GM23248 (cell line): ENCODE measurements at regions not wholly inside any gene's neighbourhood (a gene's known extent, or its start where the extent isn't known, plus 50 kb on each side); places are given as distances from the start of the nearest gene placed in this dataset.
A peak's percentile ranks its signal among the peaks of the same experiment; 100 is the strongest.

Source experiments
- DNase-seq: peaks from one replicate; pipeline ENCODE4 v3.0.0-alpha.2; 2015
- H2AFZ ChIP-seq: fragments of 200-600 bp; sonication (generic); 2 replicates; pipeline ENCODE4 v1.6.1; 2016; ENCODE audit warnings: antibody characterized with exemption
- H3F3A ChIP-seq: fragments of 200-600 bp; sonication (generic); 2 replicates; pipeline ENCODE4 v1.6.1; 2016; ENCODE audit warnings: mild to moderate bottlenecking, antibody characterized with exemption, mixed run types; ENCODE audit not compliant: insufficient read depth
- H3K27ac ChIP-seq: fragments of 200-600 bp; sonication (generic); 2 replicates; pipeline ENCODE4 v1.5.1; 2016; ENCODE audit warnings: mild to moderate bottlenecking
- H3K27me3 ChIP-seq: fragments of 200-600 bp; sonication (generic); replicated peaks from 2 replicates; pipeline ENCODE4 v1.6.1; 2016; ENCODE audit warnings: mild to moderate bottlenecking; ENCODE audit not compliant: insufficient read depth
- H3K36me3 ChIP-seq: fragments of 200-600 bp; sonication (generic); 2 replicates; pipeline ENCODE4 v1.6.1; 2016; ENCODE audit warnings: low read depth, mild to moderate bottlenecking
- H3K4me1 ChIP-seq: fragments of 200-600 bp; sonication (generic); 2 replicates; pipeline ENCODE4 v1.6.1; 2016; ENCODE audit warnings: mild to moderate bottlenecking; ENCODE audit not compliant: insufficient read depth
- H3K4me2 ChIP-seq: fragments of 200-600 bp; sonication (generic); one replicate; pipeline ENCODE4 v1.6.1; 2016; ENCODE audit warnings: mild to moderate bottlenecking; ENCODE audit not compliant: unreplicated experiment
- H3K4me3 ChIP-seq: fragments of 200-600 bp; sonication (generic); 2 replicates; pipeline ENCODE4 v1.5.1; 2016; ENCODE audit warnings: mild to moderate bottlenecking
- H3K79me2 ChIP-seq: fragments of 200-600 bp; sonication (generic); 2 replicates; pipeline ENCODE4 v1.6.1; 2016; ENCODE audit warnings: mild to moderate bottlenecking; ENCODE audit not compliant: insufficient read depth
- H3K9ac ChIP-seq: fragments of 200-600 bp; sonication (generic); 2 replicates; pipeline ENCODE4 v1.6.1; 2016; ENCODE audit warnings: mild to moderate bottlenecking
- H3K9me2 ChIP-seq: fragments of 200-600 bp; sonication (generic); 2 replicates; pipeline ENCODE4 v1.6.1; 2016; ENCODE audit warnings: mixed run types, mild to moderate bottlenecking, moderate library complexity; ENCODE audit not compliant: insufficient read depth
- H3K9me3 ChIP-seq: fragments of 200-600 bp; sonication (generic); one replicate; pipeline ENCODE4 v1.6.1; 2017; ENCODE audit warnings: low read depth
- H4K20me1 ChIP-seq: fragments of 200-600 bp; sonication (generic); 2 replicates; pipeline ENCODE4 v1.6.0; 2016; ENCODE audit not compliant: insufficient read depth
- EZH2 ChIP-seq: fragments of 200-600 bp; sonication (generic); IDR thresholded peaks from 2 replicates; pipeline ENCODE4 v1.6.1; 2018; ENCODE audit warnings: antibody characterized with exemption, mild to moderate bottlenecking; ENCODE audit not compliant: insufficient read depth, poor library complexity, severe bottlenecking
- EZH2phosphoT487 ChIP-seq: fragments of 200-600 bp; sonication (generic); IDR thresholded peaks from 2 replicates; pipeline ENCODE4 v1.6.1; 2018; ENCODE audit warnings: antibody characterized with exemption, moderate library complexity, mild to moderate bottlenecking, low read depth; ENCODE audit not compliant: insufficient read depth
- WGBS, 2 experiments: methylation state at CpG; one replicate each; pipeline ENCODE4 v1.1.6; 2015 to 2017; ENCODE audit warnings: low lambda C conversion rate in 2 of 2, low coverage in 1 of 2; ENCODE audit errors: missing lambda C conversion rate in 2 of 2; 5-methylcytosine and 5-hydroxymethylcytosine counted together
- in situ Hi-C: fragments of 300-500 bp; cut with MboI; formaldehyde crosslinking; loops from 2 replicates; pipeline ENCODE4 v1.15.0; 2020

DNA sequence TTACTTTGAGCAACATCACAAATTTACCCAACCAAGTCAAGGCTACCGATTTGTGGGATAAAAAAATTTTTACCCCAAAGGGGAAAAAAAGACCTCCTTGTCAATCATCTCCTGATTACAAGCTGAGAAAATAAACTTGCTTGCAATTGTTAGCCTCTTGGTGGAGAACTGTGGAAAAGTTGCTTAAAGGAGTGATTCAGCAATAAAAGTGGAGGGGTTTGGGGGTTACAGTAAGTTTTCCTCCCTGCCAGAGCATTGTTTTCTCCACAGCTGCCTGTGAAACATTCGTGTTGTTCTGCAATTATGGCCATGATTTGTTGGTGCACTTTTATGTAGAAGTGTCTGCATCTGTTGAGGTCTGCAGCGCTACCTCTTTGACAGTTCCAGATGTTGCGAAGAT is 82.6 kb downstream of the EN1 start:
- H3K9ac ChIP-seq = no peak overlapping the region
- no peak overlapping the region for H2AFZ ChIP-seq
- H3K36me3 ChIP-seq = no peaks in the 10 kb centered on the region
- H3K4me3 ChIP-seq = no peak overlapping the region
- 0 out of 2 replicates have a peak, but pooled peaks cover 3% of the 10 kb centered on the region for H3K4me1 ChIP-seq
- no peaks in the 10 kb centered on the region for H3F3A ChIP-seq
- H3K79me2 ChIP-seq = no peaks in the 10 kb centered on the region
- H3K9me2 ChIP-seq = no peaks in the 10 kb centered on the region
- in situ Hi-C loops = loop anchor here (5.0 kb wide), 1 partner anchor 82 kb away; the partner anchor contains the start of gene EN1
- no peaks in the 10 kb centered on the region for H4K20me1 ChIP-seq
- TF ChIP-seq EZH2 (no peak), EZH2phosphoT487 (no peak)
- H3K27me3 ChIP-seq = no peaks in the 10 kb centered on the region
- H3K9me3 ChIP-seq = no peaks in the 10 kb centered on the region
- no peak for DNase-seq
- H3K4me2 ChIP-seq = no peak overlapping the region
- H3K27ac ChIP-seq = no peak overlapping the region
- WGBS, 2 experiments = 90 to 94% methylated on average over 4 of the region's 4 CpGs

- 5 to 8% methylated on average over 12 of the region's 12 CpGs for WGBS, 2 experiments
- DNase-seq = peak; percentile 84
- Histone ChIP-seq H3K9me2 (no peaks in the 10 kb centered on the region), H3K4me1 (0 out of 2 replicates have a peak, but pooled peaks cover 3% of the 10 kb centered on the region), H3F3A (no peaks in the 10 kb centered on the region), H3K79me2 (no peaks in the 10 kb centered on the region), H2AFZ (peak overlapping the region; percentile 94), H4K20me1 (no peaks in the 10 kb centered on the region), H3K9me3 (no peaks in the 10 kb centered on the region), H3K9ac (peak overlapping the region; percentile 62), H3K27ac (no peak overlapping the region), H3K4me2 (peak overlapping the region; percentile 85), H3K4me3 (peak overlapping the region; percentile 64), H3K27me3 (no peaks in the 10 kb centered on the region), H3K36me3 (no peaks in the 10 kb centered on the region)
- no peak for TF ChIP-seq EZH2phosphoT487
- TF ChIP-seq EZH2 = no peak
- in situ Hi-C loops = loop anchor here (5.0 kb wide), 1 partner anchor 84 kb away; the partner anchor contains the start of gene EN1
Observed at GRCh38 chr2:118763797-118764196, 83.7 kb downstream of the EN1 start.

DNA sequence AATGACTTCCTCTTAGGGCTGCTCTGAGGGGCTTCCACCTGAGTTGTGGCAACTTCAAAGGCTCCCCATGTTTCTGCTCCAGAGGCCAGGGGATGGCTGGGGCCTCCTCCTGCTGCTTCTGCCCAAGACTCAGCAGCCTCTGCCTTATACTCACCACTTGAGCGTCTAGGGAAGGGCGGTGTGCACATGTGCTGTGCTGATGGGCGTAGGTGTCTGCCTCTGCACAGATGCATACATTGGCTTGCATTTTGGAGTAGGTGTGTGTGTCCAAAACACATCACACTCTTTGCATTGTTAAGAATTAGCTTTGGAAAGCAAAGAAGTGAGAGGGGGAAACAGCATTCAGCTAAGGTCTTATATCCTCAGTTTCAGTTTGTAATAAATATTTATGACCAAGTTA is 85.2 kb downstream of the EN1 start:
- H3K4me1 ChIP-seq = 0 out of 2 replicates have a peak, but pooled peaks cover 3% of the 10 kb centered on the region
- no peaks in the 10 kb centered on the region for H3K79me2 ChIP-seq
- H4K20me1 ChIP-seq = no peaks in the 10 kb centered on the region
- TF ChIP-seq EZH2 (no peak), EZH2phosphoT487 (no peak)
- H3K36me3 ChIP-seq = no peaks in the 10 kb centered on the region
- H3K9me2 ChIP-seq = no peaks in the 10 kb centered on the region
- H3K27ac ChIP-seq = no peak overlapping the region
- no peak overlapping the region for H3K4me2 ChIP-seq
- DNase-seq = no peak
- H3K9me3 ChIP-seq = no peaks in the 10 kb centered on the region
- in situ Hi-C loops = loop anchor here (5.0 kb wide), 1 partner anchor 85 kb away; the partner anchor contains the start of gene EN1
- 96 to 100% methylated on average over 3 of the region's 3 CpGs for WGBS, 2 experiments
- H3K27me3 ChIP-seq = no peaks in the 10 kb centered on the region
- H3K4me3 ChIP-seq = no peak overlapping the region
- H3K9ac ChIP-seq = no peak overlapping the region
- no peaks in the 10 kb centered on the region for H3F3A ChIP-seq
- H2AFZ ChIP-seq = no peak overlapping the region

DNA sequence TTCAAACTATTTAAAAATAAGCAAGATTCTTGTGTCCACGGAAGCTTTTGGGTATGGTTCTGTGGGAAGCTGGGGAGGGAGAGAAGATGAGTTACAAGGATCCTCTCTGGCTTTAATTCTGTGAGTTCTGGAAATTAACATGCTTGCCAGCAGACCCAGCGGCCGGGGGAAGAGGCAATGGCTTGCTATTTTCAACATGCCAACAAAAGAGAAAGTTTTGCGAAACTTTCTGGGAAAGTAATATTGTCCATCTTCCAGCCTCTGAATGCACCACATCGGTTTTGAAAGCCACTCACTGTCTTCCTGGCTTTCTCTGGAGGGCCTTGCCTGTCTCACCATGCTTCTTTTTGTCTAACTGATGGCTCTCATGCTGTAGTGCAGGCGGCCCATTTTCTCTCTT is 85.7 kb downstream of the EN1 start:
- Histone ChIP-seq H3K9me2 (no peaks in the 10 kb centered on the region), H4K20me1 (no peaks in the 10 kb centered on the region), H3K79me2 (no peaks in the 10 kb centered on the region), H3K36me3 (no peaks in the 10 kb centered on the region), H3K4me3 (no peak overlapping the region), H3K9ac (no peak overlapping the region), H3K9me3 (no peaks in the 10 kb centered on the region), H2AFZ (no peak overlapping the region), H3K4me1 (0 out of 2 replicates have a peak, but pooled peaks cover 3% of the 10 kb centered on the region), H3F3A (no peaks in the 10 kb centered on the region), H3K27ac (no peak overlapping the region), H3K4me2 (no peak overlapping the region), H3K27me3 (no peaks in the 10 kb centered on the region)
- DNase-seq = no peak
- in situ Hi-C loops = loop anchor here (5.0 kb wide), 1 partner anchor 86 kb away; the partner anchor contains the start of gene EN1
- WGBS, 2 experiments = 48 to 51% methylated on average over 6 of the region's 6 CpGs
- TF ChIP-seq EZH2phosphoT487 (no peak), EZH2 (no peak)
